NB4 (cell line): ENCODE measurements at regions not wholly inside any gene's neighbourhood (a gene's known extent, or its start where the extent isn't known, plus 50 kb on each side); places are given as distances from the start of the nearest gene placed in this dataset.

Experiments used
- CTCF ChIP-seq: IDR thresholded peaks from one replicate; pipeline ENCODE4 v1.5.1; 2012; ENCODE audit warnings: low read depth, low read length
- MAX ChIP-seq: IDR thresholded peaks from 2 replicates; pipeline ENCODE4 v1.6.1; 2011; ENCODE audit warnings: low read depth, low read length
- MYC ChIP-seq: IDR thresholded peaks from 2 replicates; pipeline ENCODE4 v1.6.1; 2011; ENCODE audit warnings: low read depth, low read length
- POLR2A ChIP-seq: IDR thresholded peaks from 2 replicates; pipeline ENCODE4 v1.6.1; 2011; ENCODE audit warnings: mild to moderate bottlenecking; ENCODE audit not compliant: insufficient read length; ENCODE audit errors: extremely low read depth

- TF ChIP-seq CTCF (no peak), MYC (no peak), POLR2A (no peak), MAX (no peak; the same call in 1 of the 2 replicates)
Measured at GRCh38 chr3:171977441-171977840, 61.9 kb upstream of the FNDC3B start.
